Type B pancreatic cell (in vitro differentiated cells): ENCODE measurements at regions not wholly inside any gene's neighbourhood (a gene's known extent, or its start where the extent isn't known, plus 50 kb on each side); places are given as distances from the start of the nearest gene placed in this dataset.
A peak's percentile ranks its signal among the peaks of the same experiment; 100 is the strongest.

Source experiments
- DNase-seq: peaks from one replicate; pipeline ENCODE4 v3.0.0; 2021; ENCODE audit warnings: mixed read lengths; ENCODE audit not compliant: unreplicated experiment; ENCODE audit errors: extremely low spot score
- H3K27ac Mint-ChIP-seq: 2 replicates; pipeline ENCODE4 v1.8.0; 2021; ENCODE audit warnings: mild to moderate bottlenecking, mixed read lengths
- H3K27me3 Mint-ChIP-seq: 2 replicates; pipeline ENCODE4 v1.8.0; 2021; ENCODE audit warnings: mixed read lengths
- H3K36me3 Mint-ChIP-seq: 2 replicates; pipeline ENCODE4 v1.8.0; 2021; ENCODE audit warnings: mixed read lengths
- H3K4me1 Mint-ChIP-seq: one replicate; pipeline ENCODE4 v1.8.0; 2021; ENCODE audit warnings: mixed read lengths; ENCODE audit not compliant: unreplicated experiment
- H3K4me3 Mint-ChIP-seq: 2 replicates; pipeline ENCODE4 v1.8.0; 2021; ENCODE audit warnings: mild to moderate bottlenecking, mixed read lengths
- H3K9me3 Mint-ChIP-seq: 2 replicates; pipeline ENCODE4 v1.8.0; 2021; ENCODE audit warnings: mixed read lengths
- TF ChIP-seq, protein P1 (sequence below): fragments of 200-600 bp; sonication (generic); conservative IDR thresholded peaks from 2 replicates; pipeline ENCODE4 v1.5.0; 2021; ENCODE audit warnings: antibody characterized with exemption, mild to moderate bottlenecking

DNA sequence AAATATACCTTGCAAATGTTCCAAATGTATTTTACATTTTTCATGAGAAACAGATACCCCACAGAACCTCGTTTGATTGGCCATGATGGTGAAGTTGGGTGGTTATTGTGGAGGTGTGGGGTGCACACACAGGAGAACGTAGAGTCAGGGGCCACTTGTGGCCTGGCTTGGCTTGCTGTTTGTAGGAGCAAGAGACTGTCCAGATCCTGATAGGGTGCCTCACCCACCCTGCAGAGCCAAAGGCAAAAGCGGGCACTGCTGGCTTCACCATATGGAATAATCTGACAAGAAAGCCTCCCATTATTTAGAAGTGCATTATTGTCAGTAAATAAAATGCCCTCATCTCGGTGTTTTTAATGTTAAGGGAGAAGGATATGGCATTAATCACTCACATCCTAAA lies 330.2 kb downstream of the TEX29 start:
- Mint-ChIP-seq H3K36me3 (no peaks in the 10 kb centered on the region), H3K27me3 (peaks cover 55% of the 10 kb centered on the region), H3K27ac (no peak overlapping the region), H3K4me1 (no peaks in the 10 kb centered on the region), H3K9me3 (no peaks in the 10 kb centered on the region), H3K4me3 (no peak overlapping the region)
- DNase-seq = peak; percentile 40
- TF ChIP-seq, protein P1, sequence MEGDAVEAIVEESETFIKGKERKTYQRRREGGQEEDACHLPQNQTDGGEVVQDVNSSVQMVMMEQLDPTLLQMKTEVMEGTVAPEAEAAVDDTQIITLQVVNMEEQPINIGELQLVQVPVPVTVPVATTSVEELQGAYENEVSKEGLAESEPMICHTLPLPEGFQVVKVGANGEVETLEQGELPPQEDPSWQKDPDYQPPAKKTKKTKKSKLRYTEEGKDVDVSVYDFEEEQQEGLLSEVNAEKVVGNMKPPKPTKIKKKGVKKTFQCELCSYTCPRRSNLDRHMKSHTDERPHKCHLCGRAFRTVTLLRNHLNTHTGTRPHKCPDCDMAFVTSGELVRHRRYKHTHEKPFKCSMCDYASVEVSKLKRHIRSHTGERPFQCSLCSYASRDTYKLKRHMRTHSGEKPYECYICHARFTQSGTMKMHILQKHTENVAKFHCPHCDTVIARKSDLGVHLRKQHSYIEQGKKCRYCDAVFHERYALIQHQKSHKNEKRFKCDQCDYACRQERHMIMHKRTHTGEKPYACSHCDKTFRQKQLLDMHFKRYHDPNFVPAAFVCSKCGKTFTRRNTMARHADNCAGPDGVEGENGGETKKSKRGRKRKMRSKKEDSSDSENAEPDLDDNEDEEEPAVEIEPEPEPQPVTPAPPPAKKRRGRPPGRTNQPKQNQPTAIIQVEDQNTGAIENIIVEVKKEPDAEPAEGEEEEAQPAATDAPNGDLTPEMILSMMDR = no peak

DNA sequence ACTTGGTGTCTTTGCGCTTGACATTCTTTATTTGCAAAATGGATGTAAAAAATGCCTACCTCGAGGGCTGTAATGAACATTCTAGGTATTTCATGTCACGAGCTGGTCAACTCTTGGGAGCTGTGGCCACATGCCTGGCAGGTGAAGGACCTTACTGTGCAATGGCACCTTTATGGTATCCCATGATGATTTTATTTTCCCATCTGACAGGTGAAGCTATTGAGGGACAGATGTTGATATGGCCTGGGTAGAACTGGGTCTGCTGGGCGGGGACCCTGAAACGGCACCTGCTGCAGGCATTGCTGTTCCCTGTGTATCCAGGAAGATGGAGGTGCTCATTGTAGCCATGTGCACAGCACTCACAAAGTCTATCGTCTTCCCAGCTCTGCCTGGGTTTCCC lies 332.2 kb downstream of the TEX29 start:
- DNase-seq = no peak
- H3K36me3 Mint-ChIP-seq = no peaks in the 10 kb centered on the region
- H3K4me1 Mint-ChIP-seq = peaks cover 3% of the 10 kb centered on the region
- no peak overlapping the region for H3K4me3 Mint-ChIP-seq
- TF ChIP-seq, protein P1 = no peak
- H3K9me3 Mint-ChIP-seq = no peaks in the 10 kb centered on the region
- H3K27ac Mint-ChIP-seq = no peak overlapping the region
- H3K27me3 Mint-ChIP-seq = peaks cover 54% of the 10 kb centered on the region

DNA sequence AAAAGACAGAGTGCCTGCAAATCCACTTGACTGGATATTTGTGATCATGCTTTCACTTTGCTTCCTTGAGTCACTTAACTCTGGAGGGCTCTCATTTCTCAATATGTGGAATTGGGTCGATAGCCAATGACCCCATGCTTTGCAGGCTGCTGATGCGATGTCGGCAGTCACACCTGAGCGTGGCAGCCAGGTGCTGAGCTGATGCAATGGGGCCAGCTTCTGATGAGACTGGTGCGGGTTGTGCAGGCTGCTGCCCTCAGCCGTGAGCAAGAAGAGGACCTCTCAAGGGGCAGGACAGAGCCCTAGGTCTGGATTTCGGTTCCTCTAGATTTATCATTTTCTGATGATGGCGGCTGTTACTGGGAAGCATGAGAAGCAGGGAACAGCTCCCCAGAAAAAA lies 334.1 kb downstream of the TEX29 start:
- Mint-ChIP-seq H3K4me3 (no peak overlapping the region), H3K27ac (no peak overlapping the region), H3K4me1 (peaks cover 13% of the 10 kb centered on the region), H3K36me3 (no peaks in the 10 kb centered on the region), H3K27me3 (peaks cover 53% of the 10 kb centered on the region), H3K9me3 (no peaks in the 10 kb centered on the region)
- DNase-seq = no peak
- TF ChIP-seq, protein P1 = no peak

DNA sequence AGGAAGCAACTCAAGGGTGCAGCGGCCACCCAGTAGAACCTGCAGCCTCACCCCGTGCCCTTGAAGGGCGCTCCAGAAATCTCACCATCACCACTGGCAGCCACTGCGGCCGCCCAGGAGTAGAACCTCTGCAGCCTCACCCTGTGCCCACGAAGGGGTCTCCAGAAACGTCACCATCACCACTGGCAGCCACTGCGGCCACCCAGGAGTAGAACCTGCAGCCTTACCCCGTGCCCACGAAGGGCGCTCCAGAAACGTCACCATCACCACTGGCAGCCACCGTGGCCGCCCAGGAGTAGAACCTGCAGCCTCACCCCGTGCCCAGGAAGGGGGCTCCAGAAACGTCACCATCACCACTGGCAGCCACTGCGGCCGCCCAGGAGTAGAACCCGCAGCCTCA lies 336.0 kb downstream of the TEX29 start:
- Mint-ChIP-seq H3K9me3 (no peaks in the 10 kb centered on the region), H3K4me3 (no peak overlapping the region), H3K27ac (no peak overlapping the region), H3K27me3 (peaks cover 43% of the 10 kb centered on the region), H3K4me1 (peaks cover 13% of the 10 kb centered on the region), H3K36me3 (no peaks in the 10 kb centered on the region)
- TF ChIP-seq, protein P1 = no peak
- DNase-seq = peak; percentile 32

DNA sequence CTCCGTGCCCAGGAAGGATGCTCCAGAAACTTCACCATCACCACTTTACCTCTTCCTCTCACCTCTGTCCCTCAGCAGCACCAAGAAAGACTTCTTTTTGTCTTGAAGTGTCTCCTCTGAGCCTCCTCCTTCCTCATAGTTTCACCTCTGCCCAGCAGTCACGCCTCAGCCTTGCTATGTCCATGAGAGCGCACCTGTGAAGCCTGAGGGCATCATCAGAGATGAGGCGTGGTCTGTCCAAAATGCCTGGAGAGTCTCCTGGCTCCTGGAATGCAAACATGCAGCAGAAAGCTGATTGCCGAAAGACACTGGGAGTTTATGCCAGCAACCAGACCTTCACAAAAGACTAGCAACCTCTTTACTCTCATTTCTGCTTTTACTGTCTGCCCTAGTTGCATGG lies 336.6 kb downstream of the TEX29 start:
- Mint-ChIP-seq H3K27ac (peak overlapping the region; percentile 39), H3K4me3 (peak overlapping the region; percentile 18), H3K27me3 (peaks cover 43% of the 10 kb centered on the region)

More for the DNA sequence above, 336.6 kb downstream of the TEX29 start:
- DNase-seq = no peak
- no peaks in the 10 kb centered on the region for H3K36me3 Mint-ChIP-seq
- TF ChIP-seq, protein P1 = no peak
- no peaks in the 10 kb centered on the region for H3K9me3 Mint-ChIP-seq
- peaks cover 13% of the 10 kb centered on the region for H3K4me1 Mint-ChIP-seq
